ENCODE measurements at regions not wholly inside any gene's neighbourhood (a gene's known extent, or its start where the extent isn't known, plus 50 kb on each side); places are given as distances from the start of the nearest gene placed in this dataset.

DNA sequence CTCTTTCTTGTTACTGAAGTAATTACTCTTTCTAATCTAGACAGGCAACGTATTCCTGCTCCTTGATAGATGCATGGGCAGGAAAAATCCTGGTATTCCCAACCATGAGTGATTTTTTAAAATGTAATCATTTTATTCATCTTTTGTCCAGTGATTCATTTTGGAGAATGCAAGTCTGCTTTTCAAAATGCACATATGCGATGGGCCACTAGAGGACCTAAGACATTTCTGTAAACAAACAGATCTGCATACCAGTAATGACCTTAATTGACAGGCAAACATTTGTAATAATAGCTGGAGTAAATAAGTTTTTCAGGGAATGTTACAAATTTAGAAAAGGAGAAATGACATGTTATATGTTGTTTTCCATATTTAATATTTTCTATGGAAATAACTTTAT lies 1167.6 kb downstream of the JRKL start:
- TF ChIP-seq, protein P1, sequence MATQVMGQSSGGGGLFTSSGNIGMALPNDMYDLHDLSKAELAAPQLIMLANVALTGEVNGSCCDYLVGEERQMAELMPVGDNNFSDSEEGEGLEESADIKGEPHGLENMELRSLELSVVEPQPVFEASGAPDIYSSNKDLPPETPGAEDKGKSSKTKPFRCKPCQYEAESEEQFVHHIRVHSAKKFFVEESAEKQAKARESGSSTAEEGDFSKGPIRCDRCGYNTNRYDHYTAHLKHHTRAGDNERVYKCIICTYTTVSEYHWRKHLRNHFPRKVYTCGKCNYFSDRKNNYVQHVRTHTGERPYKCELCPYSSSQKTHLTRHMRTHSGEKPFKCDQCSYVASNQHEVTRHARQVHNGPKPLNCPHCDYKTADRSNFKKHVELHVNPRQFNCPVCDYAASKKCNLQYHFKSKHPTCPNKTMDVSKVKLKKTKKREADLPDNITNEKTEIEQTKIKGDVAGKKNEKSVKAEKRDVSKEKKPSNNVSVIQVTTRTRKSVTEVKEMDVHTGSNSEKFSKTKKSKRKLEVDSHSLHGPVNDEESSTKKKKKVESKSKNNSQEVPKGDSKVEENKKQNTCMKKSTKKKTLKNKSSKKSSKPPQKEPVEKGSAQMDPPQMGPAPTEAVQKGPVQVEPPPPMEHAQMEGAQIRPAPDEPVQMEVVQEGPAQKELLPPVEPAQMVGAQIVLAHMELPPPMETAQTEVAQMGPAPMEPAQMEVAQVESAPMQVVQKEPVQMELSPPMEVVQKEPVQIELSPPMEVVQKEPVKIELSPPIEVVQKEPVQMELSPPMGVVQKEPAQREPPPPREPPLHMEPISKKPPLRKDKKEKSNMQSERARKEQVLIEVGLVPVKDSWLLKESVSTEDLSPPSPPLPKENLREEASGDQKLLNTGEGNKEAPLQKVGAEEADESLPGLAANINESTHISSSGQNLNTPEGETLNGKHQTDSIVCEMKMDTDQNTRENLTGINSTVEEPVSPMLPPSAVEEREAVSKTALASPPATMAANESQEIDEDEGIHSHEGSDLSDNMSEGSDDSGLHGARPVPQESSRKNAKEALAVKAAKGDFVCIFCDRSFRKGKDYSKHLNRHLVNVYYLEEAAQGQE (IDR thresholded peaks at IDR 0.05; ENCODE audit: unreplicated experiment), result no peak
- TF ChIP-seq ZNF331 (CRISPR knock-in tag; IDR thresholded peaks at IDR 0.05; ENCODE audit: low read depth), result no peak
- TF ChIP-seq EZH2 (IDR thresholded peaks at IDR 0.05; ENCODE audit: low read depth, unreplicated experiment), result no peak
- TF ChIP-seq, protein P2, sequence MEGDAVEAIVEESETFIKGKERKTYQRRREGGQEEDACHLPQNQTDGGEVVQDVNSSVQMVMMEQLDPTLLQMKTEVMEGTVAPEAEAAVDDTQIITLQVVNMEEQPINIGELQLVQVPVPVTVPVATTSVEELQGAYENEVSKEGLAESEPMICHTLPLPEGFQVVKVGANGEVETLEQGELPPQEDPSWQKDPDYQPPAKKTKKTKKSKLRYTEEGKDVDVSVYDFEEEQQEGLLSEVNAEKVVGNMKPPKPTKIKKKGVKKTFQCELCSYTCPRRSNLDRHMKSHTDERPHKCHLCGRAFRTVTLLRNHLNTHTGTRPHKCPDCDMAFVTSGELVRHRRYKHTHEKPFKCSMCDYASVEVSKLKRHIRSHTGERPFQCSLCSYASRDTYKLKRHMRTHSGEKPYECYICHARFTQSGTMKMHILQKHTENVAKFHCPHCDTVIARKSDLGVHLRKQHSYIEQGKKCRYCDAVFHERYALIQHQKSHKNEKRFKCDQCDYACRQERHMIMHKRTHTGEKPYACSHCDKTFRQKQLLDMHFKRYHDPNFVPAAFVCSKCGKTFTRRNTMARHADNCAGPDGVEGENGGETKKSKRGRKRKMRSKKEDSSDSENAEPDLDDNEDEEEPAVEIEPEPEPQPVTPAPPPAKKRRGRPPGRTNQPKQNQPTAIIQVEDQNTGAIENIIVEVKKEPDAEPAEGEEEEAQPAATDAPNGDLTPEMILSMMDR (conservative IDR thresholded peaks at IDR 0.05; ENCODE audit: low read depth in 2 of 2), result no peak
- TF ChIP-seq, protein P3, sequence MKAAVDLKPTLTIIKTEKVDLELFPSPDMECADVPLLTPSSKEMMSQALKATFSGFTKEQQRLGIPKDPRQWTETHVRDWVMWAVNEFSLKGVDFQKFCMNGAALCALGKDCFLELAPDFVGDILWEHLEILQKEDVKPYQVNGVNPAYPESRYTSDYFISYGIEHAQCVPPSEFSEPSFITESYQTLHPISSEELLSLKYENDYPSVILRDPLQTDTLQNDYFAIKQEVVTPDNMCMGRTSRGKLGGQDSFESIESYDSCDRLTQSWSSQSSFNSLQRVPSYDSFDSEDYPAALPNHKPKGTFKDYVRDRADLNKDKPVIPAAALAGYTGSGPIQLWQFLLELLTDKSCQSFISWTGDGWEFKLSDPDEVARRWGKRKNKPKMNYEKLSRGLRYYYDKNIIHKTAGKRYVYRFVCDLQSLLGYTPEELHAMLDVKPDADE (IDR thresholded peaks at IDR 0.05), result no peak
- TF ChIP-seq JUNB (IDR thresholded peaks at IDR 0.05; ENCODE audit: unreplicated experiment), result no peak
- no peak for TF ChIP-seq POLR2AphosphoS5 (IDR thresholded peaks at IDR 0.05; ENCODE audit: low read depth)
- no peak for TF ChIP-seq EZH2phosphoT487 (IDR thresholded peaks at IDR 0.05; ENCODE audit: unreplicated experiment)
- no peak for TF ChIP-seq STAT1 (IDR thresholded peaks at IDR 0.05; ENCODE audit: unreplicated experiment)
- no peak for TF ChIP-seq CREB1 (CRISPR knock-in tag; IDR thresholded peaks at IDR 0.05; ENCODE audit: low read depth)
- TF ChIP-seq ZNF114 (CRISPR knock-in tag; IDR thresholded peaks at IDR 0.05), result no peak
- TF ChIP-seq, protein P4, sequence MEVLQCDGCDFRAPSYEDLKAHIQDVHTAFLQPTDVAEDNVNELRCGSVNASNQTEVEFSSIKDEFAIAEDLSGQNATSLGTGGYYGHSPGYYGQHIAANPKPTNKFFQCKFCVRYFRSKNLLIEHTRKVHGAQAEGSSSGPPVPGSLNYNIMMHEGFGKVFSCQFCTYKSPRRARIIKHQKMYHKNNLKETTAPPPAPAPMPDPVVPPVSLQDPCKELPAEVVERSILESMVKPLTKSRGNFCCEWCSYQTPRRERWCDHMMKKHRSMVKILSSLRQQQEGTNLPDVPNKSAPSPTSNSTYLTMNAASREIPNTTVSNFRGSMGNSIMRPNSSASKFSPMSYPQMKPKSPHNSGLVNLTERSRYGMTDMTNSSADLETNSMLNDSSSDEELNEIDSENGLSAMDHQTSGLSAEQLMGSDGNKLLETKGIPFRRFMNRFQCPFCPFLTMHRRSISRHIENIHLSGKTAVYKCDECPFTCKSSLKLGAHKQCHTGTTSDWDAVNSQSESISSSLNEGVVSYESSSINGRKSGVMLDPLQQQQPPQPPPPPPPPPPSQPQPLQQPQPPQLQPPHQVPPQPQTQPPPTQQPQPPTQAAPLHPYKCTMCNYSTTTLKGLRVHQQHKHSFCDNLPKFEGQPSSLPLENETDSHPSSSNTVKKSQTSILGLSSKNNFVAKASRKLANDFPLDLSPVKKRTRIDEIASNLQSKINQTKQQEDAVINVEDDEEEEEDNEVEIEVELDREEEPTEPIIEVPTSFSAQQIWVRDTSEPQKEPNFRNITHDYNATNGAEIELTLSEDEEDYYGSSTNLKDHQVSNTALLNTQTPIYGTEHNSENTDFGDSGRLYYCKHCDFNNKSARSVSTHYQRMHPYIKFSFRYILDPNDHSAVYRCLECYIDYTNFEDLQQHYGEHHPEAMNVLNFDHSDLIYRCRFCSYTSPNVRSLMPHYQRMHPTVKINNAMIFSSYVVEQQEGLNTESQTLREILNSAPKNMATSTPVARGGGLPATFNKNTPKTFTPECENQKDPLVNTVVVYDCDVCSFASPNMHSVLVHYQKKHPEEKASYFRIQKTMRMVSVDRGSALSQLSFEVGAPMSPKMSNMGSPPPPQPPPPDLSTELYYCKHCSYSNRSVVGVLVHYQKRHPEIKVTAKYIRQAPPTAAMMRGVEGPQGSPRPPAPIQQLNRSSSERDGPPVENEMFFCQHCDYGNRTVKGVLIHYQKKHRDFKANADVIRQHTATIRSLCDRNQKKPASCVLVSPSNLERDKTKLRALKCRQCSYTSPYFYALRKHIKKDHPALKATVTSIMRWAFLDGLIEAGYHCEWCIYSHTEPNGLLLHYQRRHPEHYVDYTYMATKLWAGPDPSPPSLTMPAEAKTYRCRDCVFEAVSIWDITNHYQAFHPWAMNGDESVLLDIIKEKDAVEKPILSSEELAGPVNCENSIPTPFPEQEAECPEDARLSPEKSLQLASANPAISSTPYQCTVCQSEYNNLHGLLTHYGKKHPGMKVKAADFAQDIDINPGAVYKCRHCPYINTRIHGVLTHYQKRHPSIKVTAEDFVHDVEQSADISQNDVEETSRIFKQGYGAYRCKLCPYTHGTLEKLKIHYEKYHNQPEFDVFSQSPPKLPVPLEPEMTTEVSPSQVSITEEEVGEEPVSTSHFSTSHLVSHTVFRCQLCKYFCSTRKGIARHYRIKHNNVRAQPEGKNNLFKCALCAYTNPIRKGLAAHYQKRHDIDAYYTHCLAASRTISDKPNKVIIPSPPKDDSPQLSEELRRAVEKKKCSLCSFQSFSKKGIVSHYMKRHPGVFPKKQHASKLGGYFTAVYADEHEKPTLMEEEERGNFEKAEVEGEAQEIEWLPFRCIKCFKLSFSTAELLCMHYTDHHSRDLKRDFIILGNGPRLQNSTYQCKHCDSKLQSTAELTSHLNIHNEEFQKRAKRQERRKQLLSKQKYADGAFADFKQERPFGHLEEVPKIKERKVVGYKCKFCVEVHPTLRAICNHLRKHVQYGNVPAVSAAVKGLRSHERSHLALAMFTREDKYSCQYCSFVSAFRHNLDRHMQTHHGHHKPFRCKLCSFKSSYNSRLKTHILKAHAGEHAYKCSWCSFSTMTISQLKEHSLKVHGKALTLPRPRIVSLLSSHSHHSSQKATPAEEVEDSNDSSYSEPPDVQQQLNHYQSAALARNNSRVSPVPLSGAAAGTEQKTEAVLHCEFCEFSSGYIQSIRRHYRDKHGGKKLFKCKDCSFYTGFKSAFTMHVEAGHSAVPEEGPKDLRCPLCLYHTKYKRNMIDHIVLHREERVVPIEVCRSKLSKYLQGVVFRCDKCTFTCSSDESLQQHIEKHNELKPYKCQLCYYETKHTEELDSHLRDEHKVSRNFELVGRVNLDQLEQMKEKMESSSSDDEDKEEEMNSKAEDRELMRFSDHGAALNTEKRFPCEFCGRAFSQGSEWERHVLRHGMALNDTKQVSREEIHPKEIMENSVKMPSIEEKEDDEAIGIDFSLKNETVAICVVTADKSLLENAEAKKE (CRISPR knock-in tag; IDR thresholded peaks at IDR 0.05), result no peak
- no peak for TF ChIP-seq NANOG (IDR thresholded peaks at IDR 0.05; ENCODE audit: borderline replicate concordance)

Measured in GM23338 (cell line).